Caco-2 (cell line): ENCODE measurements at regions not wholly inside any gene's neighbourhood (a gene's known extent, or its start where the extent isn't known, plus 50 kb on each side); places are given as distances from the start of the nearest gene placed in this dataset.

ENCODE experiments used
- BruUV-seq: library from RNA; stranded (reverse); fragments of 400-500 nt; replicated peaks from 2 replicates; lab custom pipeline; 2021; lab: Mats Ljungman, UMichigan
- CTCF ChIA-PET: fragments of 300-600 bp; sonication (Branson Sonifier 250); formaldehyde crosslinking; loops from one replicate; lab custom pipeline; 2022; ENCODE audit warnings: antibody characterized with exemption; lab: Charles Lee
- POLR2A ChIA-PET: fragments of 300-600 bp; sonication (Branson Sonifier 250); formaldehyde crosslinking; loops from one replicate; lab custom pipeline; 2022; ENCODE audit warnings: antibody characterized with exemption; lab: Charles Lee
- DNase-seq, 2 experiments: peaks; one replicate each; pipeline versions ENCODE4 v3.0.0 to v3.0.0-alpha.2; 2020 to 2022
- H3K27me3 ChIP-seq: replicated peaks from 2 replicates; pipeline ENCODE4 v1.6.0; 2011; ENCODE audit warnings: low read length; ENCODE audit not compliant: control insufficient read depth, insufficient read depth
- H3K36me3 ChIP-seq: 2 replicates; pipeline ENCODE4 v1.5.1; 2011; ENCODE audit warnings: low read length; ENCODE audit not compliant: control insufficient read depth, insufficient read depth
- H3K4me1 ChIP-seq: fragments of 250-450 bp; sonication (Bioruptor Pico); 2 replicates; pipeline ENCODE4 v1.5.1; 2020; ENCODE audit warnings: mild to moderate bottlenecking
- H3K4me3 ChIP-seq: 2 replicates; pipeline ENCODE4 v1.5.1; 2011; ENCODE audit warnings: low read depth, mild to moderate bottlenecking, control low read depth, low read length
- H3K9me3 ChIP-seq: fragments of 250-450 bp; sonication (Bioruptor Pico); 2 replicates; pipeline ENCODE4 v1.5.1; 2020; ENCODE audit warnings: mild to moderate bottlenecking, moderate library complexity
- H3K27ac Mint-ChIP-seq: one replicate; pipeline ENCODE4 v1.8.0; 2022; ENCODE audit warnings: mixed read lengths; ENCODE audit not compliant: unreplicated experiment
- H3K27me3 Mint-ChIP-seq: one replicate; pipeline ENCODE4 v1.8.0; 2022; ENCODE audit warnings: mixed read lengths; ENCODE audit not compliant: insufficient read depth, unreplicated experiment
- H3K36me3 Mint-ChIP-seq: one replicate; pipeline ENCODE4 v1.8.0; 2022; ENCODE audit warnings: mild to moderate bottlenecking, mixed read lengths; ENCODE audit not compliant: insufficient read depth, unreplicated experiment
- H3K4me1 Mint-ChIP-seq: one replicate; pipeline ENCODE4 v1.8.0; 2022; ENCODE audit warnings: low read depth, mixed read lengths; ENCODE audit not compliant: unreplicated experiment
- H3K4me3 Mint-ChIP-seq: one replicate; pipeline ENCODE4 v1.8.0; 2022; ENCODE audit warnings: mild to moderate bottlenecking, moderate library complexity, mixed read lengths; ENCODE audit not compliant: unreplicated experiment
- H3K9me3 Mint-ChIP-seq: one replicate; pipeline ENCODE4 v1.8.0; 2022; ENCODE audit warnings: mixed read lengths; ENCODE audit not compliant: unreplicated experiment
- CTCF ChIP-seq, 2 experiments: fragments of 200-600 bp in 1 of 2; IDR thresholded peaks; 1 replicate in 1 of 2; 2 replicates in 1 of 2; pipeline versions ENCODE4 v1.5.1 to v1.8.0; 2011 to 2022; ENCODE audit warnings: antibody characterized with exemption in 1 of 2, control low read depth in 1 of 2, inconsistent platforms in 1 of 2, low read depth in 1 of 2, low read length in 1 of 2, mild to moderate bottlenecking in 1 of 2, moderate library complexity in 1 of 2; ENCODE audit not compliant: insufficient read depth in 1 of 2, severe bottlenecking in 1 of 2, unreplicated experiment in 1 of 2
- intact Hi-C: fragments of 100-400 bp; cut with micrococcal nuclease; formaldehyde crosslinking; loops from one replicate; pipeline ENCODE4 v1.10.0; 2022; ENCODE audit not compliant: unreplicated experiment

GRCh38 chr6:56808871-56809359, 146.0 kb upstream of the BEND6 start:
- Histone ChIP-seq H3K4me1 (peaks cover 42% of the 10 kb centered on the region), H3K27me3 (no peaks in the 10 kb centered on the region), H3K9me3 (no peaks in the 10 kb centered on the region), H3K4me3 (no peak overlapping the region), H3K36me3 (no peaks in the 10 kb centered on the region)
- Mint-ChIP-seq H3K36me3 (peaks cover 6% of the 10 kb centered on the region), H3K9me3 (no peaks in the 10 kb centered on the region), H3K27me3 (no peaks in the 10 kb centered on the region), H3K4me1 (peaks cover 22% of the 10 kb centered on the region), H3K27ac (peak overlapping the region; percentile 87), H3K4me3 (peak overlapping the region; percentile 31)
- TSS peak; percentile 64 for BruUV-seq
- ChIA-PET CTCF (no interaction called here), POLR2A (no interaction called here)
- DNase-seq = peak; percentile 55 to 60
- intact Hi-C loops = loop anchor here (2.0 to 5.0 kb wide), 2 partner anchors 34 to 148 kb away; partner anchors contain the start of gene BEND6
- TF ChIP-seq CTCF (IDR thresholded peaks at IDR 0.05; ENCODE audit: insufficient read depth in 1 of 2, low read depth in 1 of 2, low read length in 1 of 2, severe bottlenecking in 1 of 2, unreplicated experiment in 1 of 2) = no peak

- Histone ChIP-seq H3K36me3 (no peaks in the 10 kb centered on the region), H3K27me3 (no peaks in the 10 kb centered on the region), H3K4me1 (peaks cover 42% of the 10 kb centered on the region), H3K4me3 (no peak overlapping the region), H3K9me3 (no peaks in the 10 kb centered on the region)
- intact Hi-C loops = loop anchor here (2.0 to 5.0 kb wide), 2 partner anchors 35 to 149 kb away; partner anchors contain the start of gene BEND6
- peaks cover 6% of the 10 kb centered on the region for H3K36me3 Mint-ChIP-seq
- ChIA-PET POLR2A (no interaction called here), CTCF (interaction anchor here (0.5 kb wide), 1 partner anchor 95 kb away, joined by 5 read pairs; no protein-coding TSS in a partner anchor)
- H3K27me3 Mint-ChIP-seq = no peaks in the 10 kb centered on the region
- no peak for DNase-seq
- no TSS peak for BruUV-seq
- TF ChIP-seq CTCF (IDR thresholded peaks at IDR 0.05; ENCODE audit: insufficient read depth in 1 of 2, low read depth in 1 of 2, low read length in 1 of 2, severe bottlenecking in 1 of 2, unreplicated experiment in 1 of 2) = no peak
- H3K4me3 Mint-ChIP-seq = no peak overlapping the region
- H3K27ac Mint-ChIP-seq = no peak overlapping the region
- no peaks in the 10 kb centered on the region for H3K9me3 Mint-ChIP-seq
- peaks cover 22% of the 10 kb centered on the region for H3K4me1 Mint-ChIP-seq
These were observed 146.9 kb upstream of the BEND6 start for GRCh38 chr6:56807989-56808337.

- no peak overlapping the region for H3K4me3 ChIP-seq
- no peaks in the 10 kb centered on the region for H3K36me3 ChIP-seq
- no peak overlapping the region for H3K27ac Mint-ChIP-seq
- peaks cover 42% of the 10 kb centered on the region for H3K4me1 ChIP-seq
- H3K9me3 Mint-ChIP-seq = no peaks in the 10 kb centered on the region
- H3K4me3 Mint-ChIP-seq = no peak overlapping the region
- H3K4me1 Mint-ChIP-seq = peaks cover 22% of the 10 kb centered on the region
- H3K27me3 Mint-ChIP-seq = no peaks in the 10 kb centered on the region
- no peak for TF ChIP-seq CTCF (IDR thresholded peaks at IDR 0.05; ENCODE audit: insufficient read depth in 1 of 2, low read depth in 1 of 2, low read length in 1 of 2, severe bottlenecking in 1 of 2, unreplicated experiment in 1 of 2)
- DNase-seq = no peak
- no peaks in the 10 kb centered on the region for H3K27me3 ChIP-seq
- ChIA-PET POLR2A (no interaction called here), CTCF (no interaction called here)
- no TSS peak for BruUV-seq
- H3K36me3 Mint-ChIP-seq = peaks cover 6% of the 10 kb centered on the region
- intact Hi-C loops = loop anchor here (5.0 kb wide), 1 partner anchor 150 kb away; the partner anchor contains the start of gene BEND6
- H3K9me3 ChIP-seq = no peaks in the 10 kb centered on the region
These were observed 147.4 kb upstream of the BEND6 start for GRCh38 chr6:56807326-56807988.
